Mammary epithelial cell (primary cell): ENCODE measurements at regions not wholly inside any gene's neighbourhood (a gene's known extent, or its start where the extent isn't known, plus 50 kb on each side); places are given as distances from the start of the nearest gene placed in this dataset.

Source experiments
- EZH2 ChIP-seq: IDR thresholded peaks from 2 replicates; pipeline ENCODE4 v1.6.1; 2012; ENCODE audit warnings: low read length, inconsistent platforms, borderline replicate concordance
- TF ChIP-seq, protein P1 (sequence below), 2 donors: IDR thresholded peaks in 1 of 2; conservative IDR thresholded peaks in 1 of 2; 2 replicates each; pipeline ENCODE4 v1.5.1; 2011 to 2012; ENCODE audit warnings: inconsistent platforms in 2 of 2, low read length in 2 of 2, mild to moderate bottlenecking in 2 of 2, control low read depth in 1 of 2, low read depth in 1 of 2; ENCODE audit not compliant: insufficient read depth in 1 of 2; ENCODE audit errors: extremely low read depth in 1 of 2

DNA sequence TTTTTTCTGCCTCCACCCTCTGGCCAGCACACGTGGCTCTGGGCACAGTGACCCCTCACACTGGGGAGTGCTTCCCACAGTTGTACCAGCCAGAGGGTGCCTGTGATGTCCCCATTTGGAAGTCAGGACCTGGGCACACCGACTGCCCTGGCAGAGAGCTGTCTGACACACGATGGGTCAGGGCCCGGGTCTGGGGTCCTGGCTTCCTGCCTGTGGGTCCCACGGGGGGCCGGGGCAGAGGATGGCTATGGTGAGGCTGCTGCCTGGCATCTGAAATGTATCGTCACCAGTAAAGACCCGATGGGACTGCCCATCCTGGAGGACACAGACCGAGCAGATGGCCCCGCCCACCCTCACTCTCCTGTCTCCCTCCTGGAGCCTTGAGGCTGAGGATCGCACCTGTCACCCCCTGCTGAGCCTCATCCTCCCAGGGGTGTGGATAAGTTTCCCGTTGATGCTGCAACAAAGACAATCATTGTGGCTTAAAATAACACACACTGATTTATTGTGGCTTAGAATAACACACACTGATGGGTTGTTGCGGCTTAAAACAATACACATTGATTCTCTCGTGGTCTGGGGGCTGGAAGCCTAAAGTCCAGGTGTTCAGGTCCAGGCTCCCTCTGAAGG lies 88.8 kb upstream of the TTC34 start:
- TF ChIP-seq, protein P1, sequence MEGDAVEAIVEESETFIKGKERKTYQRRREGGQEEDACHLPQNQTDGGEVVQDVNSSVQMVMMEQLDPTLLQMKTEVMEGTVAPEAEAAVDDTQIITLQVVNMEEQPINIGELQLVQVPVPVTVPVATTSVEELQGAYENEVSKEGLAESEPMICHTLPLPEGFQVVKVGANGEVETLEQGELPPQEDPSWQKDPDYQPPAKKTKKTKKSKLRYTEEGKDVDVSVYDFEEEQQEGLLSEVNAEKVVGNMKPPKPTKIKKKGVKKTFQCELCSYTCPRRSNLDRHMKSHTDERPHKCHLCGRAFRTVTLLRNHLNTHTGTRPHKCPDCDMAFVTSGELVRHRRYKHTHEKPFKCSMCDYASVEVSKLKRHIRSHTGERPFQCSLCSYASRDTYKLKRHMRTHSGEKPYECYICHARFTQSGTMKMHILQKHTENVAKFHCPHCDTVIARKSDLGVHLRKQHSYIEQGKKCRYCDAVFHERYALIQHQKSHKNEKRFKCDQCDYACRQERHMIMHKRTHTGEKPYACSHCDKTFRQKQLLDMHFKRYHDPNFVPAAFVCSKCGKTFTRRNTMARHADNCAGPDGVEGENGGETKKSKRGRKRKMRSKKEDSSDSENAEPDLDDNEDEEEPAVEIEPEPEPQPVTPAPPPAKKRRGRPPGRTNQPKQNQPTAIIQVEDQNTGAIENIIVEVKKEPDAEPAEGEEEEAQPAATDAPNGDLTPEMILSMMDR (conservative IDR thresholded peaks at IDR 0.05 in 1 of 2, IDR thresholded peaks at IDR 0.05 in 1 of 2; ENCODE audit: extremely low read depth in 1 of 2, insufficient read depth in 1 of 2, low read depth in 1 of 2, low read length in 2 of 2), result no peak
- no peak for TF ChIP-seq EZH2
